Heart left ventricle (tissue), 13 donors: ENCODE measurements at regions not wholly inside any gene's neighbourhood (a gene's known extent, or its start where the extent isn't known, plus 50 kb on each side); places are given as distances from the start of the nearest gene placed in this dataset.

Experiments
- POLR2A ChIP-seq, 2 donors: fragments of 450-650 bp; IDR thresholded peaks; one replicate each; pipeline ENCODE4 v1.6.1; 2017; ENCODE audit warnings: antibody characterized with exemption in 2 of 2, mild to moderate bottlenecking in 2 of 2, moderate library complexity in 2 of 2
- TF ChIP-seq, protein P1 (sequence below), 12 donors: fragments of 200-600 bp; sonication (generic) in 4 of 12; IDR thresholded peaks; one replicate each; pipeline versions ENCODE4 v1.5.0 to v1.8.0; 2018 to 2022; ENCODE audit warnings: antibody characterized with exemption in 12 of 12, mild to moderate bottlenecking in 5 of 12
- donor health status: ischemic (EF 13 %, LVEDD 7.1; RV severe dilation, severe dysfunction).
- donor health status: DM: no; HTN: yes; CAD: no.
- donor health status: DM: no; HTN: no; CAD: no.
- donor health status: ischemic (EF 25% LVEDD 6.9; RV normal size, moderate dysfunction).
- donor health status: ischemic (EF 25% LVEDD 5.7; RV mildly dilated, moderate dysfunction).
- donor health status: ischemic (EF 35%, LVEDD 5.7; RV mildly dilated, moderate dysfunction).
- donor health status: nonischemic (EF 11% LVEDD 7.7; RV severe dilation, severe dysfunction).
- donor health status: DM: yes; HTN: yes; CAD: no.
- donor health status: PGD.
- donor health status: ischemic (EF 29% LVEDD 5.4; RV normal size, mild dysfunction).
- donor health status: nonischemic (EF 23%, LVEDD 6.1; RV moderate dilation, normal function).

DNA sequence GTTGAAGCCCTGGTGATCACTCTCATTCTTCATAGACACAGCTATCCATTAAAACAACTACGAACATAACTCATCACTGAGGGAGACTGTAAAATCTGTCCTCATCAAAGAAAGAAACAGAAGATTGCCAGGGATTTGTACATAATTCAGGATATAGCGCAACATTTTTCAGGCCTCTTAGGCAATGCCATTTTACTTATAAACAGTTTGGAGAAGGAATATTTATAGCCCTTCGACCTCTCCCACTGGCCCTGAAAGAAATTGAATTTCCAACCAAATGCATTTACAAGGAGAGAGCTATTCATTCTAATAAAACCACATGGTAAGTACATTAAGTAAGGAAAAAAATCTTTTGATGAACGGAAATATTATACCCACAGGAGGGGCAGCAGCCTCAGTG is 295.0 kb downstream of the RAD51AP2 start:
- no peak for TF ChIP-seq POLR2A (IDR thresholded peaks at IDR 0.05)
- TF ChIP-seq, protein P1, sequence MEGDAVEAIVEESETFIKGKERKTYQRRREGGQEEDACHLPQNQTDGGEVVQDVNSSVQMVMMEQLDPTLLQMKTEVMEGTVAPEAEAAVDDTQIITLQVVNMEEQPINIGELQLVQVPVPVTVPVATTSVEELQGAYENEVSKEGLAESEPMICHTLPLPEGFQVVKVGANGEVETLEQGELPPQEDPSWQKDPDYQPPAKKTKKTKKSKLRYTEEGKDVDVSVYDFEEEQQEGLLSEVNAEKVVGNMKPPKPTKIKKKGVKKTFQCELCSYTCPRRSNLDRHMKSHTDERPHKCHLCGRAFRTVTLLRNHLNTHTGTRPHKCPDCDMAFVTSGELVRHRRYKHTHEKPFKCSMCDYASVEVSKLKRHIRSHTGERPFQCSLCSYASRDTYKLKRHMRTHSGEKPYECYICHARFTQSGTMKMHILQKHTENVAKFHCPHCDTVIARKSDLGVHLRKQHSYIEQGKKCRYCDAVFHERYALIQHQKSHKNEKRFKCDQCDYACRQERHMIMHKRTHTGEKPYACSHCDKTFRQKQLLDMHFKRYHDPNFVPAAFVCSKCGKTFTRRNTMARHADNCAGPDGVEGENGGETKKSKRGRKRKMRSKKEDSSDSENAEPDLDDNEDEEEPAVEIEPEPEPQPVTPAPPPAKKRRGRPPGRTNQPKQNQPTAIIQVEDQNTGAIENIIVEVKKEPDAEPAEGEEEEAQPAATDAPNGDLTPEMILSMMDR (IDR thresholded peaks at IDR 0.05) = no peak
